Vagina (tissue), 2 donors: ENCODE measurements at regions not wholly inside any gene's neighbourhood (a gene's known extent, or its start where the extent isn't known, plus 50 kb on each side); places are given as distances from the start of the nearest gene placed in this dataset.

Source experiments
- DNase-seq, 2 donors: peaks; one replicate each; pipeline ENCODE4 v3.0.0-alpha.2; 2017; ENCODE audit errors: extremely low spot score in 2 of 2
- H3K27ac ChIP-seq: fragments of 200-600 bp; sonication (generic); one replicate; pipeline ENCODE4 v1.5.1; 2019
- H3K27me3 ChIP-seq: fragments of 200-600 bp; sonication (generic); one replicate; pipeline ENCODE4 v1.5.1; 2019
- H3K36me3 ChIP-seq, 2 donors: fragments of 200-600 bp; sonication (generic); one replicate each; pipeline ENCODE4 v1.5.1; 2017 to 2019
- H3K4me1 ChIP-seq: fragments of 200-600 bp; sonication (generic); one replicate; pipeline ENCODE4 v1.5.1; 2019
- H3K4me3 ChIP-seq, 2 donors: fragments of 200-600 bp; sonication (generic); 1 replicate in 1 of 2; 2 replicates in 1 of 2; pipeline ENCODE4 v1.5.1; 2016 to 2019
- H3K9me3 ChIP-seq: fragments of 200-600 bp; sonication (generic); one replicate; pipeline ENCODE4 v1.5.1; 2019
- POLR2A ChIP-seq, 2 donors: fragments of 450-650 bp; IDR thresholded peaks; one replicate each; pipeline ENCODE4 v1.6.1; 2017; ENCODE audit warnings: antibody characterized with exemption in 2 of 2, mild to moderate bottlenecking in 2 of 2, moderate library complexity in 2 of 2
- POLR2AphosphoS5 ChIP-seq, 2 donors: sonication (generic); formaldehyde crosslinking; IDR thresholded peaks; one replicate each; pipeline ENCODE4 v1.9.0; 2017; ENCODE audit warnings: antibody characterized with exemption in 2 of 2, mild to moderate bottlenecking in 2 of 2, low read depth in 1 of 2; ENCODE audit not compliant: insufficient read depth in 1 of 2
- intact Hi-C: fragments of 100-400 bp; cut with DNase I; formaldehyde crosslinking; loops from one replicate; pipeline ENCODE4 v1.15.1; 2023
- TF ChIP-seq, protein P1 (sequence below), 3 experiments: fragments of 450-650 bp in 2 of 3; fragments of 200-600 bp in 1 of 3; sonication (generic) in 1 of 3; IDR thresholded peaks; one replicate each; pipeline ENCODE4 v1.5.1; 2017 to 2019; ENCODE audit warnings: antibody characterized with exemption in 3 of 3, mild to moderate bottlenecking in 2 of 3, moderate library complexity in 2 of 3

DNA sequence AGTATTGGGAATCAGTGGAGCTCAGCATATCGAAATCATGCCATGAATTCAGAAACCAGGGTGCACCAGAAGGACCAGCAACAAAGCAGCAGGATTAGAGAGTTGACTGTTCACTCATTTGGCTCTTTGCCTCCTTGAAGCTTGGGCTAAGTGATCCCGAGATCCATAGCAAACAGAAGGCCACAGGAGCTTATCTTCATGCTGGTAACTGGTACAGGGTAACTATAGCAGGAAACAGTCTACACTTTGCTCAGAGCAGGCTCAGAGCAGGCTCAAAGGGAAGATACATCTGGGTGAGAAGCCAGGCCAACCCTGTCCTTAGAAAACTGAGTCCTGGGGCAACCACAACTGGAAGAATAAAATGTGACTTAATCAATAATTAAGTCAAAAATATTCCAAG, 111.1 kb downstream of the GRIN2B start:
- Histone ChIP-seq H3K27ac (no peak overlapping the region), H3K27me3 (no peaks in the 10 kb centered on the region), H3K36me3 (no peaks in the 10 kb centered on the region), H3K9me3 (no peaks in the 10 kb centered on the region), H3K4me1 (no peaks in the 10 kb centered on the region), H3K4me3 (no peak overlapping the region)
- no peak for DNase-seq
- intact Hi-C loops, result no loop called here
- TF ChIP-seq, protein P1, sequence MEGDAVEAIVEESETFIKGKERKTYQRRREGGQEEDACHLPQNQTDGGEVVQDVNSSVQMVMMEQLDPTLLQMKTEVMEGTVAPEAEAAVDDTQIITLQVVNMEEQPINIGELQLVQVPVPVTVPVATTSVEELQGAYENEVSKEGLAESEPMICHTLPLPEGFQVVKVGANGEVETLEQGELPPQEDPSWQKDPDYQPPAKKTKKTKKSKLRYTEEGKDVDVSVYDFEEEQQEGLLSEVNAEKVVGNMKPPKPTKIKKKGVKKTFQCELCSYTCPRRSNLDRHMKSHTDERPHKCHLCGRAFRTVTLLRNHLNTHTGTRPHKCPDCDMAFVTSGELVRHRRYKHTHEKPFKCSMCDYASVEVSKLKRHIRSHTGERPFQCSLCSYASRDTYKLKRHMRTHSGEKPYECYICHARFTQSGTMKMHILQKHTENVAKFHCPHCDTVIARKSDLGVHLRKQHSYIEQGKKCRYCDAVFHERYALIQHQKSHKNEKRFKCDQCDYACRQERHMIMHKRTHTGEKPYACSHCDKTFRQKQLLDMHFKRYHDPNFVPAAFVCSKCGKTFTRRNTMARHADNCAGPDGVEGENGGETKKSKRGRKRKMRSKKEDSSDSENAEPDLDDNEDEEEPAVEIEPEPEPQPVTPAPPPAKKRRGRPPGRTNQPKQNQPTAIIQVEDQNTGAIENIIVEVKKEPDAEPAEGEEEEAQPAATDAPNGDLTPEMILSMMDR (IDR thresholded peaks at IDR 0.05), result no peak
- TF ChIP-seq POLR2AphosphoS5 (IDR thresholded peaks at IDR 0.05; ENCODE audit: insufficient read depth in 1 of 2, low read depth in 1 of 2) (no peak), POLR2A (IDR thresholded peaks at IDR 0.05) (no peak)

DNA sequence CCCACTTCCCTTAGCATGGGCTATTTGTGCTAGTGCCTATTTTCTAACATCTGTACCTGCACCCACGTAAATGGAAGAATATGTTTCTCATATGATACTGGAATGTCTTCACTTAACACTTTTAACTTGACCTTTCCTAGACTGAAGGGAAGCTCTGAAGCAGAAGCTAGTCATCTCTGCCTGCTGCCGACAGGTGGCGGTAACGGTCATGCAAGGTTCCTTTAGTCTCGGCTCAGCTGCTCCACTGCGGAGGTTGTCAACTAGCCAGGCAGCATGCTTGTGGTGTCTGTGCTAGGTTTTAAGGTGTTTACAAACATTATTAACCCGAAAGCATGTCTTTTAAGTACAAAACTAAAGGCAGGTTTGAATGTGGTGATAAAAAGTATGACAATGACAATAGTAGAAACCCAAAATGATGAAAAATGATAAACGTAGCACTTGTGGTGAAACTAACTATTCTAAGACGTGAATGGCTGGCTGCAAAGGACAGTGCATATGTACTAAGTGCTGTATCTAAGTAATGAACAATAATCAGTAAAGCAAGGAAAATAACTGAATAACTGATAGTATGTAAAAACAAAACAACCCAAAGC, 117.2 kb downstream of the GRIN2B start:
- Histone ChIP-seq H3K9me3 (no peaks in the 10 kb centered on the region), H3K27ac (no peak overlapping the region), H3K4me3 (no peak overlapping the region), H3K36me3 (no peaks in the 10 kb centered on the region), H3K4me1 (no peaks in the 10 kb centered on the region), H3K27me3 (no peaks in the 10 kb centered on the region)
- TF ChIP-seq POLR2AphosphoS5 (IDR thresholded peaks at IDR 0.05; ENCODE audit: insufficient read depth in 1 of 2, low read depth in 1 of 2) (no peak), POLR2A (IDR thresholded peaks at IDR 0.05) (no peak)
- TF ChIP-seq, protein P1 (IDR thresholded peaks at IDR 0.05), result peak in 2 of 3 experiments; percentile 53 to 65
- intact Hi-C loops, result loop anchor here (10.0 kb wide), 1 partner anchor 301 kb away; no protein-coding TSS in a partner anchor
- DNase-seq, result no peak

DNA sequence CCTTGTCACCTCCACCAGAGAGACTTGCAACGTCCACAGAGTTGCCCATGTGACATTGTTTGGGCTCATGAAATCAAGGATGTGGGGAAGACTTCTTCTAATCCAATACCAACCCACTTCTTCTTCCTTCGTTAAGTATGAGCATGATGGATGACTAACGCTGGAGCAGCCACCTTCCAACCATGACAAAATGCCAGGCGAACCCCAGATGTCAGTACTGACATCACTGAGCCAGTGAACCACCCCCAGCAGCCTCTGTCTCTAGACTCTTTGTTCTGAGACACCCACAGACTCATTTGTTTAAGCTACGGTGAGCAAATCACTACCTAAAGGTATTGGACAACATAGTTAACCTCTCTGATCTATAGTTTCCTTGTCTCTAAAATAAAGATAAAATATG, 123.7 kb downstream of the GRIN2B start:
- TF ChIP-seq POLR2A (IDR thresholded peaks at IDR 0.05), result no peak
- TF ChIP-seq, protein P1 (IDR thresholded peaks at IDR 0.05), result no peak
- no peaks in the 10 kb centered on the region for H3K27me3 ChIP-seq
- no peak overlapping the region for H3K27ac ChIP-seq
- H3K4me3 ChIP-seq, result no peak overlapping the region
- intact Hi-C loops, result no loop called here
- H3K36me3 ChIP-seq, result no peaks in the 10 kb centered on the region
- H3K4me1 ChIP-seq, result no peaks in the 10 kb centered on the region
- no peak for DNase-seq
- no peaks in the 10 kb centered on the region for H3K9me3 ChIP-seq

DNA sequence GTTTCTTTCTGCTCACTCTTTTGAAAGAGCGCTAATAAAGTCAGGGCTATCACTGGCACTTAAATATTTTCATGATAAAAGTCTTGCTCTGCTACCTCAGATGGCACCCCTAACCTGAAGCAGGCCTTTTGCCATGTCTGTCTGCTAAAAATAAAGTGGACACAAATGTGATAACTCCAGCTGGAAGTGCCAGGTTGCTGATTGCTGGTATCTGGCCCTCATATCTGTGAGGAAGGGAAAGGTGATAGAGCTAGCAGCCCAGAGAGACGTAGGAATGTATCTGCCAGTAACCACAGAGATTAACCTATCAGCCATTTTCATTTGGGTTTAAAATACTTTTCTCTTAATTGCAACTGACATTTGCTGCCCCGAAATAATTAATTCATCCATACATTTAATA, 127.9 kb downstream of the GRIN2B start:
- intact Hi-C loops, result no loop called here
- Histone ChIP-seq H3K9me3 (no peaks in the 10 kb centered on the region), H3K27me3 (no peaks in the 10 kb centered on the region), H3K4me1 (no peaks in the 10 kb centered on the region), H3K4me3 (no peak overlapping the region), H3K27ac (no peak overlapping the region), H3K36me3 (no peaks in the 10 kb centered on the region)
- TF ChIP-seq, protein P1 (IDR thresholded peaks at IDR 0.05), result no peak
- no peak for TF ChIP-seq POLR2A (IDR thresholded peaks at IDR 0.05)
- TF ChIP-seq POLR2AphosphoS5 (IDR thresholded peaks at IDR 0.05; ENCODE audit: insufficient read depth in 1 of 2, low read depth in 1 of 2), result no peak
- no peak for DNase-seq

DNA sequence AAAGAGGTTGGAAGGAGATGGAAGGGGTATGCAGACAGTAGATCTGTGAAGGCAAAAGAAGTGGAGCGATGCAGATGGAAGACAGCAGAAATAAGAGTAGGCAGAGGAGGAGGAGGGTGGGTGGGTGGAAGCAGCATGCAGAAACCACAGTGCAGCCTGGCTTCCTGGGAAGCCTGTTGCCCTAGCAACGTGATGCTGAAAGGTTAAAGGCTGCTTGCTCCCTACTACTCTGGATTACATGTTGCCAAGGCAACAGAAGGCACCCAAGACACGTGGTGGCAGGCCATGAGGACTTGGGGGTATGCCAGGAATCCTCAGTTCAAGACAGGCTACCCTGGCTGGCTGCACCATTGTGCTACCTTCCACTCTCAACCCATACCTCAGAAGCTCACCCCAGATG, 129.6 kb downstream of the GRIN2B start:
- Histone ChIP-seq H3K4me1 (no peaks in the 10 kb centered on the region), H3K36me3 (no peaks in the 10 kb centered on the region), H3K27ac (no peak overlapping the region), H3K27me3 (no peaks in the 10 kb centered on the region), H3K9me3 (no peaks in the 10 kb centered on the region), H3K4me3 (no peak overlapping the region)
- TF ChIP-seq POLR2AphosphoS5 (IDR thresholded peaks at IDR 0.05; ENCODE audit: insufficient read depth in 1 of 2, low read depth in 1 of 2) (no peak), POLR2A (IDR thresholded peaks at IDR 0.05) (no peak)
- DNase-seq, result no peak
- intact Hi-C loops, result no loop called here
